GM12878 (cell line): ENCODE measurements at regions not wholly inside any gene's neighbourhood (a gene's known extent, or its start where the extent isn't known, plus 50 kb on each side); places are given as distances from the start of the nearest gene placed in this dataset.

Source experiments
- ATAC-seq: fragments of 200-7000 bp; cut with Tn5 transposase; 3 replicates; pipeline ENCODE4 v1.9.1; 2020; ENCODE audit warnings: mild to moderate bottlenecking, moderate library complexity
- BruUV-seq: library from RNA; stranded (reverse); fragments of 400-500 nt; replicated peaks from 2 replicates; lab custom pipeline; 2021; lab: Mats Ljungman, UMichigan
- CTCF ChIA-PET: fragments of 300-600 bp; sonication (Branson Sonifier 250); formaldehyde crosslinking; extraction: SDS; loops from one replicate; lab custom pipeline; 2021; ENCODE audit warnings: inconsistent platforms; lab: Yijun Ruan, JAX
- POLR2A ChIA-PET: fragments of 350-600 bp; formaldehyde crosslinking; extraction: SDS; loops from one replicate; lab custom pipeline; 2021; ENCODE audit warnings: inconsistent platforms; lab: Charles Lee
- RAD21 ChIA-PET: fragments of 300-600 bp; sonication (Branson Sonifier 250); formaldehyde crosslinking; loops from one replicate; lab custom pipeline; 2023; ENCODE audit warnings: antibody characterized with exemption; ENCODE audit not compliant: unreplicated experiment; lab: Charles Lee
- SMC1A ChIA-PET: fragments of 300-600 bp; sonication (Branson Sonifier 250); formaldehyde crosslinking; loops from one replicate; lab custom pipeline; 2023; ENCODE audit not compliant: unreplicated experiment, uncharacterized antibody; lab: Charles Lee
- DNase-seq: peaks from one replicate; pipeline ENCODE4 v3.0.0-alpha.2; 2011; ENCODE audit warnings: low read depth, low spot score
- FAIRE-seq: peaks from 3 replicates; lab custom pipeline; 2011; peaks lifted over from hg19 to GRCh38; lab: Jason Lieb, UNC
- H2AFZ ChIP-seq: 2 replicates; pipeline ENCODE4 v1.6.0; 2011; ENCODE audit warnings: low read depth, low read length, control low read depth; ENCODE audit not compliant: control insufficient read depth
- H3K27ac ChIP-seq: 2 replicates; pipeline ENCODE4 v1.5.1; 2011; ENCODE audit warnings: control low read depth; ENCODE audit not compliant: control insufficient read depth, insufficient read depth
- H3K27me3 ChIP-seq, 2 experiments: replicated peaks in 1 of 2; 2 replicates each; pipeline versions ENCODE4 v1.6.0 to v1.6.1; 2011; ENCODE audit warnings: low read length in 1 of 2; ENCODE audit not compliant: control insufficient read depth in 2 of 2, insufficient read depth in 2 of 2
- H3K36me3 ChIP-seq, 2 experiments: 2 replicates each; pipeline ENCODE4 v1.5.1; 2011; ENCODE audit warnings: low read length in 1 of 2; ENCODE audit not compliant: control insufficient read depth in 2 of 2, insufficient read depth in 2 of 2
- H3K4me1 ChIP-seq: 2 replicates; pipeline ENCODE4 v1.6.1; 2011; ENCODE audit warnings: mild to moderate bottlenecking, low read length, moderate library complexity, mixed read lengths; ENCODE audit not compliant: control insufficient read depth, insufficient read depth
- H3K4me2 ChIP-seq: 2 replicates; pipeline ENCODE4 v1.6.0; 2011; ENCODE audit warnings: control low read depth; ENCODE audit not compliant: control insufficient read depth, insufficient read depth
- H3K4me3 ChIP-seq: fragments of 200-600 bp; sonication (generic); 2 replicates; pipeline ENCODE4 v1.5.1; 2016
- H3K79me2 ChIP-seq: 2 replicates; pipeline ENCODE4 v1.6.0; 2011; ENCODE audit warnings: low read length; ENCODE audit not compliant: control insufficient read depth, insufficient read depth
- H3K9ac ChIP-seq: 2 replicates; pipeline ENCODE4 v1.8.0; 2011; ENCODE audit warnings: low read length, control low read depth, mixed read lengths; ENCODE audit not compliant: control insufficient read depth, insufficient read depth
- H3K9me3 ChIP-seq: replicated peaks from 3 replicates; pipeline ENCODE4 v1.5.1; 2011; ENCODE audit warnings: mild to moderate bottlenecking, low read length; ENCODE audit not compliant: control insufficient read depth, insufficient read depth
- H4K20me1 ChIP-seq: 2 replicates; pipeline ENCODE4 v1.6.0; 2011; ENCODE audit not compliant: control insufficient read depth, insufficient read depth
- ETV6 ChIP-seq, 2 experiments: fragments of 450-650 bp in 1 of 2; IDR thresholded peaks in 1 of 2; conservative IDR thresholded peaks in 1 of 2; 2 replicates each; pipeline ENCODE4 v1.6.1; 2014; ENCODE audit warnings: antibody characterized with exemption in 1 of 2, borderline replicate concordance in 1 of 2, low read depth in 1 of 2, mild to moderate bottlenecking in 1 of 2, moderate library complexity in 1 of 2
- EZH2 ChIP-seq: IDR thresholded peaks from 2 replicates; pipeline ENCODE4 v1.6.1; 2012; ENCODE audit warnings: low read depth, mild to moderate bottlenecking, control low read depth, inconsistent platforms, low read length, borderline replicate concordance; ENCODE audit not compliant: control insufficient read depth
- HSF1 ChIP-seq: fragments of 150-350 bp; IDR thresholded peaks from 2 replicates; pipeline ENCODE4 v1.6.1; 2014; ENCODE audit warnings: mild to moderate bottlenecking, low read depth, low read length
- KDM1A ChIP-seq: fragments of 200-600 bp; sonication (generic); IDR thresholded peaks from 2 replicates; pipeline ENCODE4 v1.6.1; 2016; ENCODE audit warnings: borderline replicate concordance
- KLF5 ChIP-seq: fragments of 450-650 bp; IDR thresholded peaks from 2 replicates; pipeline ENCODE4 v1.6.1; 2014; ENCODE audit warnings: mild to moderate bottlenecking; ENCODE audit not compliant: partially characterized antibody
- LARP7 ChIP-seq: fragments of 450-650 bp; IDR thresholded peaks from 2 replicates; pipeline ENCODE4 v1.6.1; 2017; ENCODE audit warnings: mild to moderate bottlenecking
- TARDBP ChIP-seq: IDR thresholded peaks from 2 replicates; pipeline ENCODE4 v1.6.1; 2016; ENCODE audit warnings: borderline replicate concordance
- TCF3 ChIP-seq: IDR thresholded peaks from 2 replicates; pipeline ENCODE4 v1.6.1; 2012; ENCODE audit warnings: low read depth, mild to moderate bottlenecking, low read length, borderline replicate concordance; ENCODE audit not compliant: insufficient read depth
- ZNF217 ChIP-seq: fragments of 450-650 bp; IDR thresholded peaks from 2 replicates; pipeline ENCODE4 v1.6.1; 2017; ENCODE audit warnings: antibody characterized with exemption, mild to moderate bottlenecking
- WGBS: methylation state at CpG from one replicate; pipeline ENCODE4 v1.1.6; 2016; ENCODE audit warnings: low lambda C conversion rate; ENCODE audit not compliant: insufficient replicate concordance, insufficient coverage; ENCODE audit errors: missing lambda C conversion rate; 5-methylcytosine and 5-hydroxymethylcytosine counted together
- in situ Hi-C: fragments of 300-500 bp; cut with MboI; formaldehyde crosslinking; loops from 9 replicates; pipeline ENCODE4 v1.14.3; 2018; ENCODE audit warnings: mixed read lengths
- intact Hi-C: fragments of 100-400 bp; cut with micrococcal nuclease; formaldehyde crosslinking; loops from one replicate; pipeline ENCODE4 v1.14.2; 2022; ENCODE audit not compliant: unreplicated experiment
- TF ChIP-seq, protein P1 (sequence below): fragments of 450-650 bp; IDR thresholded peaks from 2 replicates; pipeline ENCODE4 v1.6.1; 2017; ENCODE audit warnings: antibody characterized with exemption, mild to moderate bottlenecking, moderate library complexity

GRCh38 chrX:39396358-39396995 is 595.2 kb downstream of the MID1IP1 start:
- WGBS, result 49% methylated on average over 10 of the region's 10 CpGs
- Histone ChIP-seq H2AFZ (no peak overlapping the region), H3K36me3 (no peaks in the 10 kb centered on the region), H3K4me3 (no peak overlapping the region), H3K27ac (no peak overlapping the region), H3K9me3 (no peaks in the 10 kb centered on the region), H4K20me1 (no peaks in the 10 kb centered on the region), H3K9ac (no peak overlapping the region), H3K27me3 (no peaks in the 10 kb centered on the region), H3K4me2 (no peak overlapping the region), H3K4me1 (no peaks in the 10 kb centered on the region), H3K79me2 (no peaks in the 10 kb centered on the region)
- intact Hi-C loops, result no loop called here
- BruUV-seq, result no TSS peak
- no peak for FAIRE-seq
- CTCF ChIA-PET, result no interaction called here
- ATAC-seq, result no peak
- in situ Hi-C loops, result no loop called here
- DNase-seq, result no peak
- POLR2A ChIA-PET, result no interaction called here
- RAD21 ChIA-PET, result no interaction called here
- TF ChIP-seq KDM1A (no peak), TARDBP (no peak), TCF3 (no peak), ZNF217 (no peak), KLF5 (no peak), LARP7 (no peak), EZH2 (no peak), ETV6 (conservative IDR thresholded peaks at IDR 0.05 in 1 of 2, IDR thresholded peaks at IDR 0.05 in 1 of 2; ENCODE audit: borderline replicate concordance in 1 of 2, low read depth in 1 of 2) (no peak), HSF1 (no peak)
- TF ChIP-seq, protein P1, sequence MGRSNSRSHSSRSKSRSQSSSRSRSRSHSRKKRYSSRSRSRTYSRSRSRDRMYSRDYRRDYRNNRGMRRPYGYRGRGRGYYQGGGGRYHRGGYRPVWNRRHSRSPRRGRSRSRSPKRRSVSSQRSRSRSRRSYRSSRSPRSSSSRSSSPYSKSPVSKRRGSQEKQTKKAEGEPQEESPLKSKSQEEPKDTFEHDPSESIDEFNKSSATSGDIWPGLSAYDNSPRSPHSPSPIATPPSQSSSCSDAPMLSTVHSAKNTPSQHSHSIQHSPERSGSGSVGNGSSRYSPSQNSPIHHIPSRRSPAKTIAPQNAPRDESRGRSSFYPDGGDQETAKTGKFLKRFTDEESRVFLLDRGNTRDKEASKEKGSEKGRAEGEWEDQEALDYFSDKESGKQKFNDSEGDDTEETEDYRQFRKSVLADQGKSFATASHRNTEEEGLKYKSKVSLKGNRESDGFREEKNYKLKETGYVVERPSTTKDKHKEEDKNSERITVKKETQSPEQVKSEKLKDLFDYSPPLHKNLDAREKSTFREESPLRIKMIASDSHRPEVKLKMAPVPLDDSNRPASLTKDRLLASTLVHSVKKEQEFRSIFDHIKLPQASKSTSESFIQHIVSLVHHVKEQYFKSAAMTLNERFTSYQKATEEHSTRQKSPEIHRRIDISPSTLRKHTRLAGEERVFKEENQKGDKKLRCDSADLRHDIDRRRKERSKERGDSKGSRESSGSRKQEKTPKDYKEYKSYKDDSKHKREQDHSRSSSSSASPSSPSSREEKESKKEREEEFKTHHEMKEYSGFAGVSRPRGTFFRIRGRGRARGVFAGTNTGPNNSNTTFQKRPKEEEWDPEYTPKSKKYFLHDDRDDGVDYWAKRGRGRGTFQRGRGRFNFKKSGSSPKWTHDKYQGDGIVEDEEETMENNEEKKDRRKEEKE, result no peak
- SMC1A ChIA-PET, result no interaction called here
